SK-N-MC (cell line): ENCODE measurements at regions not wholly inside any gene's neighbourhood (a gene's known extent, or its start where the extent isn't known, plus 50 kb on each side); places are given as distances from the start of the nearest gene placed in this dataset.

Experiments
- DNase-seq: peaks from one replicate; pipeline ENCODE4 v3.0.0-alpha.2; 2011; ENCODE audit warnings: low read depth, low spot score
- H3K27ac ChIP-seq: fragments of 200-600 bp; sonication (generic); 2 replicates; pipeline ENCODE4 v1.5.1; 2016; ENCODE audit warnings: mixed run types
- H3K36me3 ChIP-seq: fragments of 200-600 bp; sonication (generic); 2 replicates; pipeline ENCODE4 v1.6.1; 2017; ENCODE audit warnings: antibody characterized with exemption, low read length, mixed read lengths; ENCODE audit not compliant: insufficient read depth
- H3K4me3 ChIP-seq: fragments of 200-600 bp; sonication (generic); 2 replicates; pipeline ENCODE4 v1.5.1; 2016
- H3K9ac ChIP-seq: fragments of 200-600 bp; sonication (generic); 2 replicates; pipeline ENCODE4 v1.8.0; 2017; ENCODE audit warnings: mixed run types, mixed read lengths; ENCODE audit not compliant: insufficient read length
- H3K9me3 ChIP-seq: fragments of 200-600 bp; sonication (generic); 2 replicates; pipeline ENCODE4 v1.6.1; 2017; ENCODE audit warnings: low read depth, mild to moderate bottlenecking, antibody characterized with exemption, low read length, moderate library complexity, mixed read lengths
- EZH2 ChIP-seq: fragments of 200-600 bp; sonication (generic); IDR thresholded peaks from one replicate; pipeline ENCODE4 v1.6.1; 2017; ENCODE audit warnings: antibody characterized with exemption
- FOXP2 ChIP-seq: optimal IDR thresholded peaks from 2 replicates; pipeline ENCODE3; 2011; ENCODE audit warnings: mild to moderate bottlenecking, moderate library complexity; ENCODE audit not compliant: insufficient read depth; ENCODE audit errors: extremely low read length, control extremely low read depth
- POLR2AphosphoS5 ChIP-seq: IDR thresholded peaks from 2 replicates; pipeline ENCODE4 v1.6.1; 2012; ENCODE audit warnings: mild to moderate bottlenecking, low read depth, low read length, borderline replicate concordance

GRCh38 chr11:42025121-42025803 lies 565.8 kb upstream of the LRRC4C start:
- Histone ChIP-seq H3K27ac (no peak overlapping the region), H3K9ac (no peak overlapping the region), H3K4me3 (no peak overlapping the region), H3K36me3 (no peaks in the 10 kb centered on the region), H3K9me3 (no peaks in the 10 kb centered on the region)
- TF ChIP-seq FOXP2 (no peak), POLR2AphosphoS5 (no peak), EZH2 (no peak)
- DNase-seq: no peak

GRCh38 chr11:42034826-42035225 lies 575.4 kb upstream of the LRRC4C start:
- Histone ChIP-seq H3K27ac (peak overlapping the region; percentile 60; the same call in 1 of the 2 replicates), H3K9me3 (no peaks in the 10 kb centered on the region), H3K9ac (no peak overlapping the region), H3K36me3 (no peaks in the 10 kb centered on the region), H3K4me3 (no peak overlapping the region; the same call in 1 of the 2 replicates)
- TF ChIP-seq POLR2AphosphoS5: no peak
- no peak for TF ChIP-seq FOXP2
- TF ChIP-seq EZH2: no peak
- no peak for DNase-seq

GRCh38 chr11:42036201-42036600 lies 576.7 kb upstream of the LRRC4C start:
- no peak for DNase-seq
- H3K36me3 ChIP-seq: no peaks in the 10 kb centered on the region
- TF ChIP-seq EZH2: no peak
- no peak for TF ChIP-seq FOXP2
- no peak for TF ChIP-seq POLR2AphosphoS5

GRCh38 chr11:42043312-42043711 lies 583.9 kb upstream of the LRRC4C start:
- Histone ChIP-seq H3K27ac (no peak overlapping the region), H3K4me3 (no peak overlapping the region), H3K9me3 (no peaks in the 10 kb centered on the region), H3K9ac (no peak overlapping the region), H3K36me3 (no peaks in the 10 kb centered on the region)
- DNase-seq: no peak
- no peak for TF ChIP-seq FOXP2
- TF ChIP-seq EZH2: no peak
- TF ChIP-seq POLR2AphosphoS5: no peak

More at GRCh38 chr11:42036201-42036600, 576.7 kb upstream of the LRRC4C start:
- Histone ChIP-seq H3K27ac (peak overlapping the region; percentile 74), H3K4me3 (peak overlapping the region; percentile 28), H3K9ac (no peak overlapping the region), H3K9me3 (no peaks in the 10 kb centered on the region)

- Histone ChIP-seq H3K36me3 (no peaks in the 10 kb centered on the region), H3K4me3 (no peak overlapping the region), H3K27ac (no peak overlapping the region), H3K9ac (no peak overlapping the region), H3K9me3 (no peaks in the 10 kb centered on the region)
- no peak for DNase-seq
- TF ChIP-seq FOXP2 (no peak), POLR2AphosphoS5 (no peak), EZH2 (no peak)
These were observed 588.4 kb upstream of the LRRC4C start for GRCh38 chr11:42047637-42048555.

GRCh38 chr11:42049186-42049585 lies 589.7 kb upstream of the LRRC4C start:
- DNase-seq: no peak
- Histone ChIP-seq H3K4me3 (no peak overlapping the region), H3K9ac (no peak overlapping the region), H3K27ac (no peak overlapping the region), H3K9me3 (no peaks in the 10 kb centered on the region), H3K36me3 (no peaks in the 10 kb centered on the region)
- TF ChIP-seq EZH2 (no peak), FOXP2 (no peak), POLR2AphosphoS5 (no peak)

GRCh38 chr11:42049650-42050049 lies 590.2 kb upstream of the LRRC4C start:
- DNase-seq: no peak
- H3K36me3 ChIP-seq: no peaks in the 10 kb centered on the region
- no peaks in the 10 kb centered on the region for H3K9me3 ChIP-seq
- TF ChIP-seq FOXP2: no peak
- no peak for TF ChIP-seq EZH2
- no peak for TF ChIP-seq POLR2AphosphoS5
- no peak overlapping the region for H3K9ac ChIP-seq
- H3K4me3 ChIP-seq: no peak overlapping the region
- H3K27ac ChIP-seq: no peak overlapping the region

GRCh38 chr11:42054351-42054900 lies 595.0 kb upstream of the LRRC4C start:
- no peak overlapping the region for H3K9ac ChIP-seq
- H3K9me3 ChIP-seq: no peaks in the 10 kb centered on the region
- no peak overlapping the region for H3K4me3 ChIP-seq
- TF ChIP-seq FOXP2 (no peak), EZH2 (no peak), POLR2AphosphoS5 (no peak)
- H3K27ac ChIP-seq: no peak overlapping the region
- DNase-seq: no peak
- no peaks in the 10 kb centered on the region for H3K36me3 ChIP-seq
